GM12874 (cell line): ENCODE measurements at regions not wholly inside any gene's neighbourhood (a gene's known extent, or its start where the extent isn't known, plus 50 kb on each side); places are given as distances from the start of the nearest gene placed in this dataset.

Experiments
- TF ChIP-seq, protein P1 (sequence below): IDR thresholded peaks from 2 replicates; pipeline ENCODE4 v1.5.1; 2011; ENCODE audit warnings: low read depth, mild to moderate bottlenecking, control low read depth, low read length, moderate library complexity; ENCODE audit not compliant: insufficient read depth

DNA sequence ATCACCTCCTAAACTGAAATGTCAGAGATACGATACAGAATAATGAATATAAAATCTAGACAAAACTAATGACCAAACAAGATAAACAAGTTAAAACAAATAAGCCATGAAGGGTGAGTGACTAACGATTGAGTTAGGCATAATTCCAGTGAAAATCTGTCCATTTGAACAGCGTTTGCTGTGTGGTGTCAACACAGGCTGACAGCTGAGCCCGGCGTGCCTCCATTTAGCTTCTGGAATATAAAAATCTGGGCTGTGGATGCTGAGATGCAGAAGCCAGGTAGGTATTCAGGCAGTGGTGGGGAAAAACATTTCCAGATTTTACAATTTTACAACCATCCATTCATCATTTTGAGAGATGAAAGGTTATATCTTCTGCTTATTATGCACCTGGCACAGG lies 2041.4 kb upstream of the CELF4 start:
- TF ChIP-seq, protein P1, sequence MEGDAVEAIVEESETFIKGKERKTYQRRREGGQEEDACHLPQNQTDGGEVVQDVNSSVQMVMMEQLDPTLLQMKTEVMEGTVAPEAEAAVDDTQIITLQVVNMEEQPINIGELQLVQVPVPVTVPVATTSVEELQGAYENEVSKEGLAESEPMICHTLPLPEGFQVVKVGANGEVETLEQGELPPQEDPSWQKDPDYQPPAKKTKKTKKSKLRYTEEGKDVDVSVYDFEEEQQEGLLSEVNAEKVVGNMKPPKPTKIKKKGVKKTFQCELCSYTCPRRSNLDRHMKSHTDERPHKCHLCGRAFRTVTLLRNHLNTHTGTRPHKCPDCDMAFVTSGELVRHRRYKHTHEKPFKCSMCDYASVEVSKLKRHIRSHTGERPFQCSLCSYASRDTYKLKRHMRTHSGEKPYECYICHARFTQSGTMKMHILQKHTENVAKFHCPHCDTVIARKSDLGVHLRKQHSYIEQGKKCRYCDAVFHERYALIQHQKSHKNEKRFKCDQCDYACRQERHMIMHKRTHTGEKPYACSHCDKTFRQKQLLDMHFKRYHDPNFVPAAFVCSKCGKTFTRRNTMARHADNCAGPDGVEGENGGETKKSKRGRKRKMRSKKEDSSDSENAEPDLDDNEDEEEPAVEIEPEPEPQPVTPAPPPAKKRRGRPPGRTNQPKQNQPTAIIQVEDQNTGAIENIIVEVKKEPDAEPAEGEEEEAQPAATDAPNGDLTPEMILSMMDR: no peak

DNA sequence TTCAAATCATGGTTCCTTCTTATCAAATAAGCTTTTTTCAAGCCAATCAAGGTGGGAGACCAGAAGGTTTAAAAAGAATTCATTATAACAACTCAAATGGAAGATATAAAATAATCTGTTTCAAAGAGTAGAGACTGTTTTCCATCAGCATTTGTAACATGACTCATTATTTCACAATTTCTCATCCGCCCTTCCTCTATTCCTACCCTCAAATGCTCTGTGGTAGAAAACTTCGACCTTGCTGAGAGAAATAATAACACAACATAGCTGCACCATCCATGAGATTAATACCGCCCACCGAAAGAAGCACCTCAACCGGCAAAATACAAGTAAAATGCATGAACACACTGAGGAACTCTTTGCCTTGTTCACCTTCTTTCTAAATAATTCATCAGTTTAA lies 2039.2 kb upstream of the CELF4 start:
- TF ChIP-seq, protein P1: no peak

DNA sequence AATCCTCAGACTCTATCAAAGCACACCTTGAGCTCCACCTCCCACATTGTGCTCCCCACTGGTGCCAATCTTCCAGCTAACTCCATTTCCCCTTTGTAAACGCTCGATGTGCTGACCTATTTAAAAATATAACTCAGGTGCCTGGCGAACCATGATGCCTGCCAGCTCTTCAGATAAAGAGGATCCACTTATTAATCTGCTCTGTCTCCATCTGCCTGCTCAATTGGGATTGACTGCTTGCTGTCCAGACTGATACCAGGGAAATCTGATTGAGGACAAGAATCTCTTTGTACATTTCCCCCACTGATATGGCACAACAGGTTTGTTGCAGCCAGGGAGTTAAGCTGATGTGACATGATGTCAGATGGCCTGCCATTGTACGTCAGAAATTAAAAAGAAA lies 2036.5 kb upstream of the CELF4 start:
- TF ChIP-seq, protein P1: no peak

DNA sequence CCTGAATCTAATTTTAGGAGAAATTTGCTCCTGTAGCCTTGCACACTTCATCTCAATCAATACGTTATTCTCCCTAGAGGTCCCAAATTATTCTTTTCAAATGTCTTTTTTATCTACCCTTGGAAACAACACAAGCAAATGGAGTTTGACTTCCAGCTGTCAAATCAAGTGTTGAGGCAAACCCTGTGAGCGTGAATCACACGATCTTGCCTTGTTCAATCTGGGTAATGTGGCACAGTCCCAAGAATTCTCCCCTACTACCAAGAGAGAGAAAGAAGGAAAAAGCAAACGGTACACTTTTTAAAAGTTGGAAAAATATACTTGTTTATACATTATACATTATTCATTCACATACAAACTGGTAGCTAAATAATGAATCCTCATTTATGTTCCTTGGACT lies 2035.3 kb upstream of the CELF4 start:
- TF ChIP-seq, protein P1: no peak

DNA sequence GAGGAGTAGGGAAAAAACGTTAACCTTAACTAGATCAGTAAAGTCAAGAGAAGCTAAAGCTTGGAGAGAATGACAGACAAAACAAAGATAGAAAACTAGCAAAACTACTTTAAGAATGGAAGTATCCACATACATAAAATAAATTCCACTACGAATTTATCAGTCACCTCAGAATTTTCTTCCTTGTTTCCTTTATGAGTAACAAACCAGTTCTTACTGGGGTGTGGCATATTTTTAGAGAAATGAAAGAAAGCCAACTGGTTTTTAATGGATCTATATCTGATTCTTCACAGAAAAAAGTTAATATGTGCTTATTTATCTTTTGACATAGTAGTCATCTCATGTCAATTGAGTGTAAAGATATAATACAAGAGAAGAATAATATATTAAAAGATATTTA lies 2033.7 kb upstream of the CELF4 start:
- TF ChIP-seq, protein P1: no peak

DNA sequence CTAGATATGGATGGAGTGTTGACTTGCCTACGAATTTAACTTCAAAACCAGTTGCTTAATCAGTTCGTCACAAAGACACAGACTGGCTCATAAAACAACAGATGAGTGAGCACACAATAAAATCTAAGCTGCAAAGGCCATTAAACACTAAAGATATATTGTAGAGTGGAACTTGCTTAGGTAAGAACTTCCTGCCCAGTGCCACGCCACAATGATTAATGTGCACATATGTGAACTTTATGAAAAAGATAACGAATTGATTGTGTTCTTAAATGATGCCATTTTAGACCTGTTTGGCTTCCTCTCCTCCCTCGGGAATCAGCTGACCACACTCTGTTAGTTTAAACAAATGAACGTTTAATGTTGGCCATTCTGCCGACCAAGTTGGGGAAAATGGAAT lies 2031.3 kb upstream of the CELF4 start:
- TF ChIP-seq, protein P1: no peak

DNA sequence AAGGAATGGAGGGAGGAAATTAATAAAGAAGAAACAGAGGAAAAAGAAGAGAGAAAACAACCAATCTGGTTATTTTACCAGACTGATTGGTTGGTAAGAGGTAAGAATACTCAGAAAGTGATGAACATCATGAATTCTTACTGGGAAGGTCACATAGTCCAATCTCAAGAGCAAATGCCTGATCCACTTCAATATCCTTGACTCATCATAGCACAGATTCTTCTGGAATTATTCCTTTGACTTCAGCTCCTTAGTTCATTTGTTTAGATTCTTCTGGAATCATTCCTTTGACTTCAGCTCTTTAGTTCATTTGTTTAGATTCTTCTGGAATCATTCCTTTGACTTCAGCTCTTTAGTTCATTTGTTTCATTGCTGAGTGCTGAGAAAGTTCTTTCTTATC lies 2030.6 kb upstream of the CELF4 start:
- TF ChIP-seq, protein P1: no peak

DNA sequence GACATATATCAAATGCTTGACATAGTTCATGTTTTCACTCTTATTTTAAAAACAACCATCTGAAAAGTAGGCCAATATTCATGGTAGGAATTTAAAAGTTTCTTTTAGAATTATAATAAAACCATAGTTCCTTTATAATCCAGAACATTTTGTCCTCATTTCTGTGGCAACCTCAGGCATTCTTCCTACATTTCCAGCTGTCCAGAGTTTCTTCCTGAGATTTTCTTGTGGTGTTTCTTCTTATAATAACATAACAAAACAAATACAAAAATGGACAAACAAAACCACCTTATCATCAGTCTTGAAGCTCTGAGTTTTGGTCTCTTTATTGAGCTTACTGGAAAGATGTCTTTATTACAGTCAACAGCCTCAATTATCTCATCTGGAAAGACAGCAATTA lies 2028.6 kb upstream of the CELF4 start:
- TF ChIP-seq, protein P1: no peak
